HCT116 (cell line): ENCODE measurements at regions not wholly inside any gene's neighbourhood (a gene's known extent, or its start where the extent isn't known, plus 50 kb on each side); places are given as distances from the start of the nearest gene placed in this dataset.

ENCODE experiments used
- ATAC-seq: fragments of 200-7000 bp; cut with Tn5 transposase; 2 replicates; pipeline ENCODE4 v1.9.1; 2020; ENCODE audit warnings: mild to moderate bottlenecking, moderate library complexity
- BruUV-seq: library from RNA; stranded (reverse); fragments of 400-500 nt; replicated peaks from 2 replicates; lab custom pipeline; 2021; lab: Mats Ljungman, UMichigan
- CTCF ChIA-PET: fragments of 300-600 bp; sonication (Branson Sonifier 250); formaldehyde crosslinking; loops from one replicate; lab custom pipeline; 2021; ENCODE audit warnings: antibody characterized with exemption; lab: Charles Lee
- POLR2A ChIA-PET: fragments of 300-600, 350-600 bp; sonication (Branson Sonifier 250); formaldehyde crosslinking; loops from one replicate; lab custom pipeline; 2021; ENCODE audit warnings: antibody characterized with exemption; lab: Charles Lee
- RAD21 ChIA-PET, 2 experiments: fragments of 300-600 bp; sonication (Branson Sonifier 250); formaldehyde crosslinking; loops; one replicate each; lab custom pipeline; 2023; ENCODE audit warnings: low total read pairs in 2 of 2; ENCODE audit not compliant: uncharacterized antibody in 2 of 2, unreplicated experiment in 2 of 2, low non-redundant PET in 1 of 2; lab: Charles Lee
- DNase-seq: peaks from one replicate; pipeline ENCODE4 v3.0.0-alpha.2; 2010; ENCODE audit warnings: low read depth, low spot score
- H2AFZ ChIP-seq: fragments of 200-600 bp; shearing (Covaris generic), sonication (generic); 2 replicates; pipeline ENCODE4 v1.6.1; 2017; ENCODE audit warnings: low read depth, mixed run types, mixed read lengths, antibody characterized with exemption, low read length; ENCODE audit not compliant: poor library complexity, severe bottlenecking
- H3K27ac ChIP-seq: 2 replicates; pipeline ENCODE4 v1.5.1; 2012; ENCODE audit warnings: low read depth, low read length
- H3K27me3 ChIP-seq: fragments of 200-600 bp; sonication (generic); 2 replicates; pipeline ENCODE4 v1.6.1; 2016; ENCODE audit warnings: mixed run types, low read length, mixed read lengths; ENCODE audit not compliant: insufficient read depth
- H3K36me3 ChIP-seq, 2 experiments: fragments of 200-500 bp in 1 of 2; fragments of 200-600 bp in 1 of 2; sonication (Bioruptor generic) in 1 of 2; sonication (generic) in 1 of 2; 2 replicates each; pipeline versions ENCODE4 v1.5.1 to v1.6.1; 2014 to 2016; ENCODE audit warnings: low read length in 2 of 2, inconsistent platforms in 1 of 2, mixed read lengths in 1 of 2, mixed run types in 1 of 2; ENCODE audit not compliant: insufficient read depth in 2 of 2, control insufficient read depth in 1 of 2
- H3K4me1 ChIP-seq, 2 experiments: fragments of 200-600 bp in 1 of 2; sonication (generic) in 1 of 2; 2 replicates each; pipeline versions ENCODE4 v1.5.1 to v1.6.1; 2012 to 2017; ENCODE audit warnings: low read length in 2 of 2, inconsistent platforms in 1 of 2, mild to moderate bottlenecking in 1 of 2, mixed read lengths in 1 of 2, mixed run types in 1 of 2, moderate library complexity in 1 of 2; ENCODE audit not compliant: insufficient read depth in 2 of 2, control insufficient read depth in 1 of 2
- H3K4me2 ChIP-seq: fragments of 200-600 bp; sonication (generic); 2 replicates; pipeline ENCODE4 v1.6.1; 2017; ENCODE audit warnings: mixed run types, low read length, mixed read lengths
- H3K4me3 ChIP-seq, 2 experiments: fragments of 200-600 bp in 1 of 2; sonication (generic) in 1 of 2; replicated peaks in 1 of 2; 2 replicates each; pipeline ENCODE4 v1.5.1; 2011 to 2016; ENCODE audit warnings: low read length in 2 of 2, control low read depth in 1 of 2, low read depth in 1 of 2, mild to moderate bottlenecking in 1 of 2, mixed read lengths in 1 of 2, mixed run types in 1 of 2
- H3K79me2 ChIP-seq: fragments of 200-600 bp; sonication (generic); 2 replicates; pipeline ENCODE4 v1.6.1; 2017; ENCODE audit warnings: mild to moderate bottlenecking, mixed run types, low read length, moderate library complexity, mixed read lengths; ENCODE audit not compliant: insufficient read depth
- H3K9ac ChIP-seq: fragments of 200-600 bp; sonication (generic); 2 replicates; pipeline ENCODE4 v1.6.1; 2016; ENCODE audit warnings: low read length, mixed read lengths
- H3K9me2 ChIP-seq: fragments of 200-600 bp; sonication (generic), shearing (Covaris generic); 2 replicates; pipeline ENCODE4 v1.6.1; 2017; ENCODE audit warnings: mixed run types, mild to moderate bottlenecking, moderate library complexity; ENCODE audit not compliant: insufficient read depth
- H3K9me3 ChIP-seq, 2 experiments: fragments of 200-500 bp in 1 of 2; fragments of 200-600 bp in 1 of 2; sonication (Bioruptor generic) in 1 of 2; sonication (generic) in 1 of 2; 2 replicates each; pipeline ENCODE4 v1.6.1; 2014 to 2017; ENCODE audit warnings: low read length in 2 of 2, mixed read lengths in 2 of 2, inconsistent platforms in 1 of 2, low read depth in 1 of 2, mild to moderate bottlenecking in 1 of 2, mixed run types in 1 of 2, moderate library complexity in 1 of 2; ENCODE audit not compliant: control insufficient read depth in 1 of 2, insufficient read depth in 1 of 2
- H4K20me1 ChIP-seq: fragments of 200-600 bp; sonication (generic), shearing (Covaris generic); 2 replicates; pipeline ENCODE4 v1.6.1; 2017; ENCODE audit warnings: mixed run types, mild to moderate bottlenecking, moderate library complexity; ENCODE audit not compliant: insufficient read depth
- EGR1 ChIP-seq: IDR thresholded peaks from 2 replicates; pipeline ENCODE4 v1.6.1; 2012; ENCODE audit warnings: low read depth
- ELF1 ChIP-seq: IDR thresholded peaks from 2 replicates; pipeline ENCODE4 v1.6.1; 2012; ENCODE audit warnings: low read depth, borderline replicate concordance
- EZH2 ChIP-seq: fragments of 200-600 bp; sonication (generic); IDR thresholded peaks from 2 replicates; pipeline ENCODE4 v1.6.1; 2017; ENCODE audit warnings: antibody characterized with exemption, mixed run types
- FOSL1 ChIP-seq: IDR thresholded peaks from 2 replicates; pipeline ENCODE4 v1.6.1; 2012; ENCODE audit warnings: low read depth
- JUND ChIP-seq: IDR thresholded peaks from 2 replicates; pipeline ENCODE4 v1.6.1; 2012
- MAX ChIP-seq: IDR thresholded peaks from 2 replicates; pipeline ENCODE4 v1.6.1; 2012
- POLR2A ChIP-seq: IDR thresholded peaks from 2 replicates; pipeline ENCODE4 v1.7.0; 2011; ENCODE audit warnings: borderline replicate concordance; ENCODE audit not compliant: insufficient read depth, insufficient read length; ENCODE audit errors: extremely low read depth
- POLR2AphosphoS5 ChIP-seq: IDR thresholded peaks from 2 replicates; pipeline ENCODE4 v1.6.1; 2011; ENCODE audit warnings: mild to moderate bottlenecking, low read depth, low read length, moderate library complexity
- RAD21 ChIP-seq: IDR thresholded peaks from 2 replicates; pipeline ENCODE4 v1.6.1; 2012; ENCODE audit warnings: low read depth, mild to moderate bottlenecking
- SIN3A ChIP-seq: IDR thresholded peaks from 2 replicates; pipeline ENCODE4 v1.6.1; 2012; ENCODE audit warnings: low read depth
- SP1 ChIP-seq: IDR thresholded peaks from 2 replicates; pipeline ENCODE4 v1.6.1; 2012; ENCODE audit warnings: low read depth
- TCF7L2 ChIP-seq: IDR thresholded peaks from 2 replicates; pipeline ENCODE4 v1.7.0; 2011; ENCODE audit warnings: borderline replicate concordance, inconsistent platforms; ENCODE audit not compliant: insufficient read depth, insufficient read length; ENCODE audit errors: extremely low read depth
- ZNF274 ChIP-seq: fragments of 200-500 bp; sonication (Bioruptor generic); IDR thresholded peaks from 2 replicates; pipeline ENCODE4 v1.6.1; 2014; ENCODE audit warnings: mild to moderate bottlenecking, low read depth, low read length, inconsistent platforms
- intact Hi-C: fragments of 100-400 bp; cut with micrococcal nuclease; formaldehyde crosslinking; loops from 2 replicates; pipeline ENCODE4 v1.10.0; 2022
- TF ChIP-seq, protein P1 (sequence below): IDR thresholded peaks from 2 replicates; pipeline ENCODE4 v1.6.1; 2012; ENCODE audit warnings: low read depth

DNA sequence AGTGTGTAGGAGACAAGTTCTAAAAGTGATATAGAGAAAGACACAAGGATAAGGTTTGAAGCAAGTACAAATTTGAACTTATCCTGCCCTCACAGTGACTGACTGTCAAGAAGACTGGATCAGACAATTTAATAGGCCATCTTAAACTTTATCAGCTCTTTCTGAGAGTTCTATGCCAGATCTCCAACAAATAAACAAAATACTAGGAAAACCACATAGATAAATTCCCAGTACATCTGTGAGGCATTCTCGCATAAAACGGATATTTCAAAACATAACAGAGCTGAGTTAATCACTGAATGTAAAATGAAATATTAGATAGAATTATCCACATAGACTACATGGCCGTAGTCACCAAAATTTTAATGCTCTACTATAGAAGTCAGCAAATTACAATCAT is 120.9 kb upstream of the LUZP2 start:
- POLR2A ChIA-PET = no interaction called here
- no peak for DNase-seq
- H3K79me2 ChIP-seq = no peaks in the 10 kb centered on the region
- H3K27ac ChIP-seq = no peak overlapping the region
- RAD21 ChIA-PET = no interaction called here
- peaks cover 12 to 26% of the 10 kb centered on the region in 2 experiments; a peak in 2 of 4 replicates for H3K9me3 ChIP-seq
- no TSS peak for BruUV-seq
- H3K9ac ChIP-seq = no peak overlapping the region
- H3K36me3 ChIP-seq = no peaks in the 10 kb centered on the region
- no peak for TF ChIP-seq RAD21
- no peak for TF ChIP-seq SP1
- TF ChIP-seq EZH2 = no peak
- TF ChIP-seq FOSL1 = no peak
- TF ChIP-seq JUND = no peak
- no peak for TF ChIP-seq TCF7L2
- no peak for TF ChIP-seq POLR2AphosphoS5
- no peak for TF ChIP-seq EGR1
- TF ChIP-seq SIN3A = no peak
- TF ChIP-seq MAX = no peak
- no peak for TF ChIP-seq ELF1
- no peak for TF ChIP-seq POLR2A
- TF ChIP-seq, protein P1, sequence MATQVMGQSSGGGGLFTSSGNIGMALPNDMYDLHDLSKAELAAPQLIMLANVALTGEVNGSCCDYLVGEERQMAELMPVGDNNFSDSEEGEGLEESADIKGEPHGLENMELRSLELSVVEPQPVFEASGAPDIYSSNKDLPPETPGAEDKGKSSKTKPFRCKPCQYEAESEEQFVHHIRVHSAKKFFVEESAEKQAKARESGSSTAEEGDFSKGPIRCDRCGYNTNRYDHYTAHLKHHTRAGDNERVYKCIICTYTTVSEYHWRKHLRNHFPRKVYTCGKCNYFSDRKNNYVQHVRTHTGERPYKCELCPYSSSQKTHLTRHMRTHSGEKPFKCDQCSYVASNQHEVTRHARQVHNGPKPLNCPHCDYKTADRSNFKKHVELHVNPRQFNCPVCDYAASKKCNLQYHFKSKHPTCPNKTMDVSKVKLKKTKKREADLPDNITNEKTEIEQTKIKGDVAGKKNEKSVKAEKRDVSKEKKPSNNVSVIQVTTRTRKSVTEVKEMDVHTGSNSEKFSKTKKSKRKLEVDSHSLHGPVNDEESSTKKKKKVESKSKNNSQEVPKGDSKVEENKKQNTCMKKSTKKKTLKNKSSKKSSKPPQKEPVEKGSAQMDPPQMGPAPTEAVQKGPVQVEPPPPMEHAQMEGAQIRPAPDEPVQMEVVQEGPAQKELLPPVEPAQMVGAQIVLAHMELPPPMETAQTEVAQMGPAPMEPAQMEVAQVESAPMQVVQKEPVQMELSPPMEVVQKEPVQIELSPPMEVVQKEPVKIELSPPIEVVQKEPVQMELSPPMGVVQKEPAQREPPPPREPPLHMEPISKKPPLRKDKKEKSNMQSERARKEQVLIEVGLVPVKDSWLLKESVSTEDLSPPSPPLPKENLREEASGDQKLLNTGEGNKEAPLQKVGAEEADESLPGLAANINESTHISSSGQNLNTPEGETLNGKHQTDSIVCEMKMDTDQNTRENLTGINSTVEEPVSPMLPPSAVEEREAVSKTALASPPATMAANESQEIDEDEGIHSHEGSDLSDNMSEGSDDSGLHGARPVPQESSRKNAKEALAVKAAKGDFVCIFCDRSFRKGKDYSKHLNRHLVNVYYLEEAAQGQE = no peak
- no peak for TF ChIP-seq ZNF274
- no peak overlapping the region for H2AFZ ChIP-seq
- H3K4me1 ChIP-seq = no peaks in the 10 kb centered on the region
- no peaks in the 10 kb centered on the region for H3K27me3 ChIP-seq
- ATAC-seq = no peak
- intact Hi-C loops = no loop called here
- H3K9me2 ChIP-seq = no peaks in the 10 kb centered on the region
- H3K4me2 ChIP-seq = no peak overlapping the region
- CTCF ChIA-PET = no interaction called here
- H3K4me3 ChIP-seq = no peak overlapping the region
- H4K20me1 ChIP-seq = no peaks in the 10 kb centered on the region
